Heart left ventricle (tissue), 13 donors: ENCODE measurements at regions not wholly inside any gene's neighbourhood (a gene's known extent, or its start where the extent isn't known, plus 50 kb on each side); places are given as distances from the start of the nearest gene placed in this dataset.

Source experiments
- POLR2A ChIP-seq, 2 donors: fragments of 450-650 bp; IDR thresholded peaks; one replicate each; pipeline ENCODE4 v1.6.1; 2017; ENCODE audit warnings: antibody characterized with exemption in 2 of 2, mild to moderate bottlenecking in 2 of 2, moderate library complexity in 2 of 2
- TF ChIP-seq, protein P1 (sequence below), 12 donors: fragments of 200-600 bp; sonication (generic) in 4 of 12; IDR thresholded peaks; one replicate each; pipeline versions ENCODE4 v1.5.0 to v1.8.0; 2018 to 2022; ENCODE audit warnings: antibody characterized with exemption in 12 of 12, mild to moderate bottlenecking in 5 of 12
- donor health status: ischemic (EF 13 %, LVEDD 7.1; RV severe dilation, severe dysfunction).
- donor health status: DM: no; HTN: yes; CAD: no.
- donor health status: DM: no; HTN: no; CAD: no.
- donor health status: ischemic (EF 25% LVEDD 6.9; RV normal size, moderate dysfunction).
- donor health status: ischemic (EF 25% LVEDD 5.7; RV mildly dilated, moderate dysfunction).
- donor health status: ischemic (EF 35%, LVEDD 5.7; RV mildly dilated, moderate dysfunction).
- donor health status: nonischemic (EF 11% LVEDD 7.7; RV severe dilation, severe dysfunction).
- donor health status: DM: yes; HTN: yes; CAD: no.
- donor health status: PGD.
- donor health status: ischemic (EF 29% LVEDD 5.4; RV normal size, mild dysfunction).
- donor health status: nonischemic (EF 23%, LVEDD 6.1; RV moderate dilation, normal function).

DNA sequence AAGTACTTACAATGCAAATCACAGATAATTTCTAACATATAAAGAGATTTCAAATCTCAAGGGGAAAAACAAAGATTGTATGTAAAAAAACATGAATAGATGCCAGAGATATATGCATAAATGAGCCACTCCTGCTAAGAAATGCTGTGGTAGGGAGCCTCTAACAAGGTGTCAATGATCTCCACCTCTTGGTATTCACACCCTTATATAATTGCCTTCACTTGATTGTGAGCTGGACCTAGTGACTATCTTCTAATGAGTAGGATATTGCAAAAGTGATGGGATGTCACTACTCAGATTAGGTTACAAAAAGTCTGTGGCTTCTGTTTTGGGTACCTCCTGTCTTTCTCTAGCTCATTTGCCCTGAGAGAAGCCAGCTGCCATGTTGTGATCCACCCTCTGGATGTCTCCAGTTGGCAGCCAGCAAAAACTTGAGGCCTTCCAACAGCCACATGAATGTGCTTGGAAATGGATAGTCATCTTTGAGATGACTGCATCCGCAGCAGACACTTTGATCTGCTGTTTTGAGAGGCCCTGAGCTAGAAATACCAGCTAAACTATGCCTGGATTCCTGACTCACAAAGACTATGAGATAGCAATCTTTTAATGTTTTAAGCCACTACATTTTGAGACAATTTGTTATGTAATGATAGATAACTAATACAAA, 196.1 kb upstream of the FGGY start:
- TF ChIP-seq, protein P1, sequence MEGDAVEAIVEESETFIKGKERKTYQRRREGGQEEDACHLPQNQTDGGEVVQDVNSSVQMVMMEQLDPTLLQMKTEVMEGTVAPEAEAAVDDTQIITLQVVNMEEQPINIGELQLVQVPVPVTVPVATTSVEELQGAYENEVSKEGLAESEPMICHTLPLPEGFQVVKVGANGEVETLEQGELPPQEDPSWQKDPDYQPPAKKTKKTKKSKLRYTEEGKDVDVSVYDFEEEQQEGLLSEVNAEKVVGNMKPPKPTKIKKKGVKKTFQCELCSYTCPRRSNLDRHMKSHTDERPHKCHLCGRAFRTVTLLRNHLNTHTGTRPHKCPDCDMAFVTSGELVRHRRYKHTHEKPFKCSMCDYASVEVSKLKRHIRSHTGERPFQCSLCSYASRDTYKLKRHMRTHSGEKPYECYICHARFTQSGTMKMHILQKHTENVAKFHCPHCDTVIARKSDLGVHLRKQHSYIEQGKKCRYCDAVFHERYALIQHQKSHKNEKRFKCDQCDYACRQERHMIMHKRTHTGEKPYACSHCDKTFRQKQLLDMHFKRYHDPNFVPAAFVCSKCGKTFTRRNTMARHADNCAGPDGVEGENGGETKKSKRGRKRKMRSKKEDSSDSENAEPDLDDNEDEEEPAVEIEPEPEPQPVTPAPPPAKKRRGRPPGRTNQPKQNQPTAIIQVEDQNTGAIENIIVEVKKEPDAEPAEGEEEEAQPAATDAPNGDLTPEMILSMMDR (IDR thresholded peaks at IDR 0.05): no peak
- TF ChIP-seq POLR2A (IDR thresholded peaks at IDR 0.05): no peak
